ENCODE measurements at regions not wholly inside any gene's neighbourhood (a gene's known extent, or its start where the extent isn't known, plus 50 kb on each side); places are given as distances from the start of the nearest gene placed in this dataset.

GRCh38 chrX:3215249-3215648, 131.2 kb downstream of the MXRA5 start:
- TF ChIP-seq, protein P1, sequence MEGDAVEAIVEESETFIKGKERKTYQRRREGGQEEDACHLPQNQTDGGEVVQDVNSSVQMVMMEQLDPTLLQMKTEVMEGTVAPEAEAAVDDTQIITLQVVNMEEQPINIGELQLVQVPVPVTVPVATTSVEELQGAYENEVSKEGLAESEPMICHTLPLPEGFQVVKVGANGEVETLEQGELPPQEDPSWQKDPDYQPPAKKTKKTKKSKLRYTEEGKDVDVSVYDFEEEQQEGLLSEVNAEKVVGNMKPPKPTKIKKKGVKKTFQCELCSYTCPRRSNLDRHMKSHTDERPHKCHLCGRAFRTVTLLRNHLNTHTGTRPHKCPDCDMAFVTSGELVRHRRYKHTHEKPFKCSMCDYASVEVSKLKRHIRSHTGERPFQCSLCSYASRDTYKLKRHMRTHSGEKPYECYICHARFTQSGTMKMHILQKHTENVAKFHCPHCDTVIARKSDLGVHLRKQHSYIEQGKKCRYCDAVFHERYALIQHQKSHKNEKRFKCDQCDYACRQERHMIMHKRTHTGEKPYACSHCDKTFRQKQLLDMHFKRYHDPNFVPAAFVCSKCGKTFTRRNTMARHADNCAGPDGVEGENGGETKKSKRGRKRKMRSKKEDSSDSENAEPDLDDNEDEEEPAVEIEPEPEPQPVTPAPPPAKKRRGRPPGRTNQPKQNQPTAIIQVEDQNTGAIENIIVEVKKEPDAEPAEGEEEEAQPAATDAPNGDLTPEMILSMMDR (IDR thresholded peaks at IDR 0.05): no peak
- no peak for TF ChIP-seq POLR2A (IDR thresholded peaks at IDR 0.05; ENCODE audit: low read depth)
- TF ChIP-seq EP300 (IDR thresholded peaks at IDR 0.05): no peak
- TF ChIP-seq POLR2AphosphoS5 (IDR thresholded peaks at IDR 0.05): no peak
